ENCODE measurements at regions not wholly inside any gene's neighbourhood (a gene's known extent, or its start where the extent isn't known, plus 50 kb on each side); places are given as distances from the start of the nearest gene placed in this dataset.

GRCh38 chr12:92259291-92259690 lies 113.6 kb upstream of the BTG1 start (continued):
- no peak for TF ChIP-seq ZNF768 (tag by site-specific recombination; IDR thresholded peaks at IDR 0.05)

DNA sequence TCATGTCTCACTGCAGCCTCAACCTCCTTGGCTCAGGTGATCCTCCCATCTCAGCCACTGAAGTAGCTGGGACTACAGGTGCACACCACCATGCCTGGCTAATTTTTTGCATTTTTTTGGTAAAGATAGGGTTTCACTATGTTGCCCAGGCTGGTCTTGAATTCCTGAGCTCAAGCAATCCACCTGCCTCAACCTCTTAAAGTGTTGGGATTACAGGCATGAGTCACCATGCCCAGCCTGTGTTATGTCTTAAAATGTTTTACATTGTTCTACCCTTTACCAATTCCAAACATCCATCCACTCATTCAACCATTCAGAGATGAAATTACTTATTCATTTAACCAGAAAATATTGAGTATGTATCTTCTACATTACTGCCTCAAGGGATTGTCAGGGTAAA lies 111.6 kb upstream of the BTG1 start:
- Histone ChIP-seq H3K4me1 (ENCODE audit: control insufficient read depth, insufficient read depth, low read length) (no peaks in the 10 kb centered on the region), H3K36me3 (ENCODE audit: control insufficient read depth in 2 of 2, insufficient read depth in 1 of 2, low read length in 2 of 2) (no peaks in the 10 kb centered on the region), H3K27ac (ENCODE audit: extremely low read depth, low read depth, low read length) (no peak overlapping the region), H3K4me3 (ENCODE audit: low read depth, low read length) (no peak overlapping the region), H3K9me3 (ENCODE audit: control insufficient read depth, insufficient read depth, low read depth, low read length) (no peaks in the 10 kb centered on the region)
- POLR2A ChIA-PET = no interaction called here
- CTCF ChIA-PET = no interaction called here
- TF ChIP-seq, protein P1, sequence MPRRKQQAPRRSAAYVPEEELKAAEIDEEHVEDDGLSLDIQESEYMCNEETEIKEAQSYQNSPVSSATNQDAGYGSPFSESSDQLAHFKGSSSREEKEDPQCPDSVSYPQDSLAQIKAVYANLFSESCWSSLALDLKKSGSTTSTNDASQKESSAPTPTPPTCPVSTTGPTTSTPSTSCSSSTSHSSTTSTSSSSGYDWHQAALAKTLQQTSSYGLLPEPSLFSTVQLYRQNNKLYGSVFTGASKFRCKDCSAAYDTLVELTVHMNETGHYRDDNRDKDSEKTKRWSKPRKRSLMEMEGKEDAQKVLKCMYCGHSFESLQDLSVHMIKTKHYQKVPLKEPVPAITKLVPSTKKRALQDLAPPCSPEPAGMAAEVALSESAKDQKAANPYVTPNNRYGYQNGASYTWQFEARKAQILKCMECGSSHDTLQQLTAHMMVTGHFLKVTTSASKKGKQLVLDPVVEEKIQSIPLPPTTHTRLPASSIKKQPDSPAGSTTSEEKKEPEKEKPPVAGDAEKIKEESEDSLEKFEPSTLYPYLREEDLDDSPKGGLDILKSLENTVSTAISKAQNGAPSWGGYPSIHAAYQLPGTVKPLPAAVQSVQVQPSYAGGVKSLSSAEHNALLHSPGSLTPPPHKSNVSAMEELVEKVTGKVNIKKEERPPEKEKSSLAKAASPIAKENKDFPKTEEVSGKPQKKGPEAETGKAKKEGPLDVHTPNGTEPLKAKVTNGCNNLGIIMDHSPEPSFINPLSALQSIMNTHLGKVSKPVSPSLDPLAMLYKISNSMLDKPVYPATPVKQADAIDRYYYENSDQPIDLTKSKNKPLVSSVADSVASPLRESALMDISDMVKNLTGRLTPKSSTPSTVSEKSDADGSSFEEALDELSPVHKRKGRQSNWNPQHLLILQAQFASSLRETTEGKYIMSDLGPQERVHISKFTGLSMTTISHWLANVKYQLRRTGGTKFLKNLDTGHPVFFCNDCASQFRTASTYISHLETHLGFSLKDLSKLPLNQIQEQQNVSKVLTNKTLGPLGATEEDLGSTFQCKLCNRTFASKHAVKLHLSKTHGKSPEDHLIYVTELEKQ (tag by site-specific recombination; IDR thresholded peaks at IDR 0.05; ENCODE audit: borderline replicate concordance) = no peak
- TF ChIP-seq SP3 (tag by site-specific recombination; IDR thresholded peaks at IDR 0.05) (no peak), ZNF404 (tag by site-specific recombination; IDR thresholded peaks at IDR 0.05) (no peak), ZNF518A (tag by site-specific recombination; conservative IDR thresholded peaks at IDR 0.05; ENCODE audit: low read depth) (no peak), ZBTB49 (tag by site-specific recombination; IDR thresholded peaks at IDR 0.05; ENCODE audit: low read depth) (no peak), ZXDB (tag by site-specific recombination; IDR thresholded peaks at IDR 0.05) (no peak), ZNF140 (tag by site-specific recombination; IDR thresholded peaks at IDR 0.05) (no peak), ZNF585B (tag by site-specific recombination; IDR thresholded peaks at IDR 0.05) (no peak), ZNF174 (tag by site-specific recombination; IDR thresholded peaks at IDR 0.05) (no peak), ZNF580 (tag by site-specific recombination; IDR thresholded peaks at IDR 0.05) (no peak)
- TF ChIP-seq, protein P2, sequence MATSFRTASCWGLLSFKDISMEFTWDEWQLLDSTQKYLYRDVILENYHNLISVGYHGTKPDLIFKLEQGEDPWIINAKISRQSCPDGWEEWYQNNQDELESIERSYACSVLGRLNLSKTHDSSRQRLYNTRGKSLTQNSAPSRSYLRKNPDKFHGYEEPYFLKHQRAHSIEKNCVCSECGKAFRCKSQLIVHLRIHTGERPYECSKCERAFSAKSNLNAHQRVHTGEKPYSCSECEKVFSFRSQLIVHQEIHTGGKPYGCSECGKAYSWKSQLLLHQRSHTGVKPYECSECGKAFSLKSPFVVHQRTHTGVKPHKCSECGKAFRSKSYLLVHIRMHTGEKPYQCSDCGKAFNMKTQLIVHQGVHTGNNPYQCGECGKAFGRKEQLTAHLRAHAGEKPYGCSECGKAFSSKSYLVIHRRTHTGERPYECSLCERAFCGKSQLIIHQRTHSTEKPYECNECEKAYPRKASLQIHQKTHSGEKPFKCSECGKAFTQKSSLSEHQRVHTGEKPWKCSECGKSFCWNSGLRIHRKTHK (tag by site-specific recombination; IDR thresholded peaks at IDR 0.05) = no peak
- TF ChIP-seq, protein P3, sequence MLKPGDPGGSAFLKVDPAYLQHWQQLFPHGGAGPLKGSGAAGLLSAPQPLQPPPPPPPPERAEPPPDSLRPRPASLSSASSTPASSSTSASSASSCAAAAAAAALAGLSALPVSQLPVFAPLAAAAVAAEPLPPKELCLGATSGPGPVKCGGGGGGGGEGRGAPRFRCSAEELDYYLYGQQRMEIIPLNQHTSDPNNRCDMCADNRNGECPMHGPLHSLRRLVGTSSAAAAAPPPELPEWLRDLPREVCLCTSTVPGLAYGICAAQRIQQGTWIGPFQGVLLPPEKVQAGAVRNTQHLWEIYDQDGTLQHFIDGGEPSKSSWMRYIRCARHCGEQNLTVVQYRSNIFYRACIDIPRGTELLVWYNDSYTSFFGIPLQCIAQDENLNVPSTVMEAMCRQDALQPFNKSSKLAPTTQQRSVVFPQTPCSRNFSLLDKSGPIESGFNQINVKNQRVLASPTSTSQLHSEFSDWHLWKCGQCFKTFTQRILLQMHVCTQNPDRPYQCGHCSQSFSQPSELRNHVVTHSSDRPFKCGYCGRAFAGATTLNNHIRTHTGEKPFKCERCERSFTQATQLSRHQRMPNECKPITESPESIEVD (tag by site-specific recombination; IDR thresholded peaks at IDR 0.05) = no peak
